ENCODE measurements at regions not wholly inside any gene's neighbourhood (a gene's known extent, or its start where the extent isn't known, plus 50 kb on each side); places are given as distances from the start of the nearest gene placed in this dataset.

GRCh38 chr12:94095618-94096017 is 52.8 kb upstream of the PLXNC1 start:
- no peak for DNase-seq
- no peak for TF ChIP-seq CTCF (IDR thresholded peaks at IDR 0.05; ENCODE audit: low read depth, low read length)
- peaks cover 7% of the 10 kb centered on the region; the same call in 1 of the 2 replicates for H3K4me1 ChIP-seq
- H3K9me3 ChIP-seq: no peaks in the 10 kb centered on the region
- peaks cover 3% of the 10 kb centered on the region for H3K27me3 ChIP-seq
- no peaks in the 10 kb centered on the region for H3K36me3 ChIP-seq
- H3K4me3 ChIP-seq (ENCODE audit: low read depth, low read length): no peak overlapping the region

- Histone ChIP-seq H3K4me1 (peaks cover 7% of the 10 kb centered on the region; the same call in 1 of the 2 replicates), H3K27me3 (peaks cover 5% of the 10 kb centered on the region), H3K36me3 (no peaks in the 10 kb centered on the region), H3K4me3 (ENCODE audit: low read depth, low read length) (no peak overlapping the region), H3K9me3 (no peaks in the 10 kb centered on the region)
- DNase-seq: no peak
- TF ChIP-seq CTCF (IDR thresholded peaks at IDR 0.05; ENCODE audit: low read depth, low read length): no peak
These were observed 49.9 kb upstream of the PLXNC1 start for GRCh38 chr12:94098466-94098865.
